ENCODE measurements at regions not wholly inside any gene's neighbourhood (a gene's known extent, or its start where the extent isn't known, plus 50 kb on each side); places are given as distances from the start of the nearest gene placed in this dataset.

GRCh38 chr2:187274146-187274545, 173.9 kb downstream of the CALCRL start:
- DNase-seq, result no peak

DNA sequence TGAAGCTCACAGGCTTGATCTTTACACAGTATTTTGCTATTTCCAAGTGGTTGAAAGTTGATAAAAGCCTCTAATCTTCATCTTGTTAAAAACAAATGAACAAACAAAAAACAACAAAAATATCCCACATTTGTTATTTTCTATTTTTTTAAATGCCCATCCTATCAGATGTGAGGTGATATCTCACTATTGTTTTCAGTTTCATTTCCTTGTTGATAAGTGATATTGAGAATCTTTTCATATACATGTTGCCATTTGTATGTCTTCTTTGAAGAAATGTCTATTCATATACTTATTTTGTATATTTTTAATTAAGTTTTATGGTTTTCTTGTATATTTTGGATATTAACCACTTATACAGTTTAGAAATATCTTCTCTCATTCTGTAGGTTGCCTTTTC, 175.8 kb downstream of the CALCRL start:
- DNase-seq, result no peak

GRCh38 chr2:187271825-187272224, 176.2 kb downstream of the CALCRL start:
- DNase-seq, result no peak

- no peak for DNase-seq
These were observed 181.4 kb downstream of the CALCRL start for GRCh38 chr2:187266645-187267044.

DNA sequence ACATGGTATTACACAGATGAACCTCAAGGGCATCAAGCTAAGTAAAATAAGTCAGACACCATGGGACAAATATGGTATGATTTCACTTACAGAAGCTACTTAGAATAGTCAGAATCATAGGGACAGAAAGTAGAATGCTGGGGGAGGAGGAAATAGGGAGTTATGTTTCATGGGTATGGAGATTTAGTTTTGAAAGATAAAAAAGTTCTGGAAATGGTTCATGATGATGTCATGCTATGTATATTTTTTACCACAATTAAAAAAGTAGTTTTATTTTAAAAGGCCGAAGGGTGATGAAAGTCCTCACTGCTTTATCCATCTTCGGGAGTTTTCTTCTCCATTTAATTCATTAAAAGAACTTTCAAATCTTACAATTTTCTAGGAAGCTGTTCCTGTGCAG, 181.9 kb downstream of the CALCRL start:
- DNase-seq, result no peak

- no peak for DNase-seq
These were observed 183.4 kb downstream of the CALCRL start for GRCh38 chr2:187264612-187265011.

GRCh38 chr2:187263675-187264560, 184.1 kb downstream of the CALCRL start:
- no peak for DNase-seq

- DNase-seq, result no peak
These were observed 186.3 kb downstream of the CALCRL start for GRCh38 chr2:187261705-187262104.

- DNase-seq, result no peak
These were observed 196.0 kb downstream of the CALCRL start for GRCh38 chr2:187252063-187252462.

GRCh38 chr2:187250137-187250536, 197.9 kb downstream of the CALCRL start:
- no peak for DNase-seq

GRCh38 chr2:187233811-187234210, 214.2 kb downstream of the CALCRL start:
- DNase-seq, result no peak

GRCh38 chr2:187232749-187233148, 215.3 kb downstream of the CALCRL start:
- DNase-seq, result no peak

DNA sequence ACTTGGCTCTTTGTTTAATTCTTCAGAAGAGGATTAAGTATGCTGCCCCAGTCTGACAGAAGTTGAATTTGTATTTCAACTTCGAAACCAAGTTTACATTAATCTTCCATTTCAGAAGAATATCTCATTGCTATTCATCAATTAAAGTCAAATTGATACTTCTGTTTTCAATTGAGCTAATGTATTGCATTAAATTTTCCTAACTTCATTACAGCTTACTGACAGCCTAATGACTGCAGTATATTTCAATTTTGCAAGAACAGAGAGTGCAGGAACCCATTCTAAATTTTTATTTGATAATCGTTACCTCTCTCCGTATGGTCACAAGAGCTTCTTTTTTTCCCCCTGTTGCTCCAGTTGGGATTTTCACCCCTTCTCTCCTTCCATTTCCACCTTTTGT, 218.0 kb downstream of the CALCRL start:
- no peak for DNase-seq

DNA sequence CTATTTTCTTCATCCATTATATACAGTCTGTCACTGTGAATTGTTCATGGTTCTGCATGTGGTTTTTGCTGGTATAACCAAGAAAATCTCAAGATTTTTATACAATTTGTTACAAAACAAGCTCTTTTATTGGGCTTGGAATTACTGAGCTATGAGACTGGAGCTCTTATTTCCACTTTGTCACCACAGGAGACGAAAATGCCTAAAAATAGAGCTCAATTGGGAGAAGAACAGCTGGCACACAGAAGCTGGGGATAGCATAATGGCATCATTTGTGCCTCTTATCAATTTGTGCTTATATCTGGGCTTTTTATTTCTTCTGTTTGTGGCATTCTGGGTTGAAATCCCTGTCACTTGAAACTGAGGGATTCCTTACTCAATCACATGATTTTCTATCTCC, 219.1 kb downstream of the CALCRL start:
- no peak for DNase-seq

GRCh38 chr2:187224989-187225388, 223.1 kb downstream of the CALCRL start:
- no peak for DNase-seq

DNA sequence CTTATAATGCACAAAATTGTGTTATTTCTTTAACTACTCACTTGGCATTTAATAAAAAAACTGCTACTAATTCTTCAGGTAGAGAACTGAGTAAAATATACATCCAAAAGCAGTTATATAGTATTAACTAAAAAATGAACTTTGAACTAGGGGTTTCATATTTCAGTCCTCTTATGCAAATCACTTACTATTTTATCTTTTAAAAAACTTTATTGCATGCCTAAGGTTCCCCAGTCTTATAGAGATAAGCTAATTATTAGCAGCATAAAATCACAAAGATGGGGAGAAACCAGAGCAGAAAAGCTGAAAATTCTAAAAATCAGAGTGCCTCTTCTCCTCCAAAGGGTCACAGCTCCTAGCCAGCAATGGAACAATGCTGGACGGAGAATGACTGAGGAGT, 228.0 kb downstream of the CALCRL start:
- no peak for DNase-seq

DNA sequence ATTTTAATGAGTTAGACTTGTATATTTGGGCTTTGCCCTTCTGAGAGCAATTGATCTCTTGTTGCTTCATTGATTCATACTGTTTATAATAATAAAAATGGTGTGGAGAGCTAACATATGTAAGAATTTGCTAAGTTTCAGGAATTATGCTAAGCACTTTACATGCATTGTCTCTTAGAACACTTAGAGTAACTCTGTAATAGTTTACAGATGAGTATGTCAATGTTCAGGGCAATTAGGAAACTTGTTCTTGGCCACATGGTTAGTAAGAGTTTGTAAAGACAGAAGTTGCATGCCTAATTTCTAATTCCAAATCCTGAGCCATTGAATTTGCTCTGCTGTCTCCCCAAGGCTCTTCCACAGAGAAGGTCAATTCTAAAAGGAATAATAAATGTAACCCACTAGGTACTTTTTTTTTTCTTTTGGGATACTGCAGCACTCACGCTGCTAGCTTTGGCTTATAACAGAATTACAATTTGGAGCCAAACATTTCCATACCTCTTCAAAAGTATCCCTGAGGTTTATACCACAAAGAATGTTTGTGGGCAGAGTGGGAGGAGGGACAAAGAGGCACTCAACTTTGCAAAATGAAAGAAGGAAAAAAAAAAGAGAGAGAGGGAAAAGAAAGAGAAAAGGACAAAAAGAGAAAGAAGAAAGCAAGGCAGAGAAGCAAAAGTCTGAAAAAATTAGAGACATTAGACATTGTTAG, 232.4 kb downstream of the CALCRL start:
- DNase-seq, result no peak

DNA sequence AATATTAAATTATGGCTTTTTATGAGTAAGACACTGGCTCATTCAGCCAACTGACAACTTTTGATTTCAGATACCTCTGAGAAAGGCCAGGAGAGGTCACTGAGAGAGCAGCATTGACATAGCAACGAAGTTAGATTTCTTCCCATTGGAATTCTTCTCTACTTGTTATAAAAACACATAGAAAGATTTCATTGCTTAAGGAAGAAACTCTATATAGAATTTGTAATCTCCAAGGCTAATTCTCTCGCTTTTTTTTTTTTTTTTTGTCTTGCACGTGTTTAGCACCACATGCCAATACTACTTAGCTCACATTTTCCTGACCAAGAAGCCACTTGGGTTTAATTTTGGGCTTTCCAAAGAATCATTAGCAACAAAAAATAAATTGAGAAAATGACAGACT, 233.7 kb downstream of the CALCRL start:
- no peak for DNase-seq

- no peak for DNase-seq
These were observed 234.3 kb downstream of the CALCRL start for GRCh38 chr2:187213798-187214197.

DNA sequence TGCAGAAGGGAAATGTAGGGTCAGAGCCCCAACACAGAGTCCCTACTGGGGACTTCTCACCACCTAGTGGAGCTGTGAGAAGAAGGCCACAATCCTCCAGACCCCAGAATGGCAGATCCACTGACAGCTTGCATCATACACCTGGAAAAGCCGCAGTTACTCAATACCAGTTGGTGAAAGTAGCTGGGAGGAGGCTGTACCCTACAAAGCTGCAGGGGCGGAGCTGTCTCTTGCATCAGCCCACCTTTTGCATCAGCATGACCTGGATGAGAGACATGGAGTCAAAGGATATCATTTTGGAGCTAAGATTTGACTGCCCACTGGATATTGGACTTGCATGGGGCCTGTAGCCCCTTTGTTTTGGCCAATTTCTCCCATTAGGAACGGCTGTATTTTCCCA, 237.3 kb downstream of the CALCRL start:
- no peak for DNase-seq

GRCh38 chr2:187208199-187208785, 239.8 kb downstream of the CALCRL start:
- DNase-seq, result no peak

DNA sequence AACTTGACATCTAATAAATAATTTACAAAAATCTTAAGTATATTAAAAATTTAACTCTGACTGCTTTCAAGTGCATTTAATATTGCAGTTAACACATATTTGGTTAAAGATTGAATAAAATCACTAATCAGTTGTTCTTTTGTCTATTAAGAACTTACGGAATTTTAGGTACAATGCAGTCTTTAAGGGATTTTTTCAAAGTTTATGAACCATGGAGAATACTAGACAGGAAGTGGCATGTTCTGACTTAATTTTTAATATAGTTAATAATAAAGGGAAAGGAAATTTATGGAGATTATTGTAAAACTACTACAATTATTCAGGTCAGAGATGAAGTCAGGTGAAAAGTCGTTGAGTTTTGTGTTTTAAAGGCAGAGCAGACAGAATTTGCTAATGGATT, 240.9 kb downstream of the CALCRL start:
- DNase-seq, result no peak

DNA sequence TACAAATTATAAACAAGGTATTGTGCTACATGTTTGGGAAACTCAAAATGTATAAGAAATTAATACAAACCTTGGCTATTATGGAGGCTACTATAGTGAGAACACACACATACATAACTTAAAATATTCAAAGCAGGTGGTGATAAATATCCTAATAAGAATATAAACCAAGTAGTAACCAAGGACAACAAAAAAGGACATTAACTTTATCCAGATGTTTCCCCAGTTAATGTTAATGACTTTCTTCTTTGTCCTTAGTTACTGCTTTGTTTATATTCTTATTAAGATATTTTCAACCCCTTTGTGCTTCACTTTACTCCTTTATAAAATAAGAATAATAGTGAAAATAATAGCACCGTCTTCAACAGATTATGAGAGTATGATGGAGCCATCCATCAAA, 241.6 kb downstream of the CALCRL start:
- no peak for DNase-seq

DNA sequence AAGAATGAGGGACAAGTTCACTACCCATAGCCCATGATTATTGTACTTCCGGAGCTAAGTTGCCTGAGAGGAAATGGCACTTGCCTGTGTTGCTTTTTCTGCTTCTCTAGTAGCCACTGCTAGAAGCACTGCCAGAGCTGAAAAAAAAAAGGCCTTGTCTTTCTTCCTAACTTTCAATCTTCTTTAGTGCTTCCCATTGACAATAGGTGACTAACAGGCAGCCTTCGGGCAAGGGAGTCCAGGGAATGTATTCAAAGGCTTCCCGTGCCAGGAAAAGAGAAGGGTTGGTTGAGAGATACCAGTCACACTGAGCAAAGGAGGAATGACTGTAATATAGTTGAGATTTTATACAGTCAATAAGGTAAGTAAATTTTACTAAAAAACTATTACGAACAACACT, 242.0 kb downstream of the CALCRL start:
- no peak for DNase-seq
